Neutrophil (primary cell): ENCODE measurements at regions not wholly inside any gene's neighbourhood (a gene's known extent, or its start where the extent isn't known, plus 50 kb on each side); places are given as distances from the start of the nearest gene placed in this dataset.

ENCODE experiments used
- H3K27ac ChIP-seq: fragments of 200-600 bp; sonication (generic); 2 replicates; pipeline ENCODE4 v1.5.1; 2016; ENCODE audit warnings: mild to moderate bottlenecking, moderate library complexity
- H3K27me3 ChIP-seq: fragments of 200-600 bp; sonication (generic); 2 replicates; pipeline ENCODE4 v1.6.0; 2016; ENCODE audit warnings: mild to moderate bottlenecking
- H3K36me3 ChIP-seq: fragments of 200-600 bp; sonication (generic); 2 replicates; pipeline ENCODE4 v1.5.1; 2017
- H3K4me1 ChIP-seq, 2 experiments: fragments of 200-600 bp in 1 of 2; sonication (generic) in 1 of 2; 1 replicate in 1 of 2; 2 replicates in 1 of 2; pipeline versions ENCODE4 v1.5.1 to v1.6.1; 2013 to 2016; ENCODE audit warnings: low read depth in 1 of 2, low read length in 1 of 2, mild to moderate bottlenecking in 1 of 2, moderate library complexity in 1 of 2; ENCODE audit not compliant: control insufficient read depth in 1 of 2, insufficient read depth in 1 of 2
- H3K4me3 ChIP-seq, 2 experiments: fragments of 200-600 bp in 1 of 2; sonication (generic) in 1 of 2; 1 replicate in 1 of 2; 2 replicates in 1 of 2; pipeline ENCODE4 v1.5.1; 2013 to 2016; ENCODE audit warnings: low read depth in 1 of 2, low read length in 1 of 2, mild to moderate bottlenecking in 1 of 2, moderate library complexity in 1 of 2
- H3K9me3 ChIP-seq: fragments of 200-600 bp; sonication (generic); 2 replicates; pipeline ENCODE4 v1.5.1; 2016
- TF ChIP-seq, protein P1 (sequence below): fragments of 200-600 bp; sonication (generic); IDR thresholded peaks from 2 replicates; pipeline ENCODE4 v1.5.1; 2016; ENCODE audit warnings: antibody characterized with exemption

DNA sequence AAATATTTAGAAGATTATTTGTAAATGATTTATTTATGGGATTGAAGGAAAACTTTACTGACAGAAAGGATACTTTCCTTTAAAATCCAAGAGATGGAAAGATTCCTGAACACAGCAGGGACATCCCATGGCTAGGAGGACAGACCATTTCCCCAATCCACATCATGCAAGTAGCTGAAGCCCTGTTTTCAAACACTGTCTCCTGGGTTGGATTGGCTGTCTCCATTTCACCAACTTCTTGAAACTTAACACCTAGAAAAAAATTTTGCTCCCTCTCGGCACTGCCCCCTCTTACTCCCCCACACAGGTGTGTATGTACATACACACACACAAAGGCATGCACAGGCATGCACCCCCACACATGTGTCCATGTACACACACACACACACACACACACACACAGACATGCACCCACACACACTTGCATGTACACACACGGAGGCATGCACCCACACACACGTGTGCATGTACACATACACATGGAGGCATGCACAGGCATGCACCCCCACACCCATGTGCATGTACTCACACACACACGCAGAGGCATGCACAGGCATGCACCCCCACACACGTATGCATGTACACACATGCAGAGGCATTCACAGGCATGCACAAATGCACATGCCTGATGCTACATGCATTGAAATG lies 320.0 kb downstream of the CHRM3 start:
- no peaks in the 10 kb centered on the region for H3K36me3 ChIP-seq
- no peak overlapping the region for H3K4me3 ChIP-seq
- TF ChIP-seq, protein P1, sequence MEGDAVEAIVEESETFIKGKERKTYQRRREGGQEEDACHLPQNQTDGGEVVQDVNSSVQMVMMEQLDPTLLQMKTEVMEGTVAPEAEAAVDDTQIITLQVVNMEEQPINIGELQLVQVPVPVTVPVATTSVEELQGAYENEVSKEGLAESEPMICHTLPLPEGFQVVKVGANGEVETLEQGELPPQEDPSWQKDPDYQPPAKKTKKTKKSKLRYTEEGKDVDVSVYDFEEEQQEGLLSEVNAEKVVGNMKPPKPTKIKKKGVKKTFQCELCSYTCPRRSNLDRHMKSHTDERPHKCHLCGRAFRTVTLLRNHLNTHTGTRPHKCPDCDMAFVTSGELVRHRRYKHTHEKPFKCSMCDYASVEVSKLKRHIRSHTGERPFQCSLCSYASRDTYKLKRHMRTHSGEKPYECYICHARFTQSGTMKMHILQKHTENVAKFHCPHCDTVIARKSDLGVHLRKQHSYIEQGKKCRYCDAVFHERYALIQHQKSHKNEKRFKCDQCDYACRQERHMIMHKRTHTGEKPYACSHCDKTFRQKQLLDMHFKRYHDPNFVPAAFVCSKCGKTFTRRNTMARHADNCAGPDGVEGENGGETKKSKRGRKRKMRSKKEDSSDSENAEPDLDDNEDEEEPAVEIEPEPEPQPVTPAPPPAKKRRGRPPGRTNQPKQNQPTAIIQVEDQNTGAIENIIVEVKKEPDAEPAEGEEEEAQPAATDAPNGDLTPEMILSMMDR, result no peak
- no peaks in the 10 kb centered on the region for H3K27me3 ChIP-seq
- H3K9me3 ChIP-seq, result no peaks in the 10 kb centered on the region
- no peak overlapping the region for H3K27ac ChIP-seq
- no peaks in the 10 kb centered on the region for H3K4me1 ChIP-seq

DNA sequence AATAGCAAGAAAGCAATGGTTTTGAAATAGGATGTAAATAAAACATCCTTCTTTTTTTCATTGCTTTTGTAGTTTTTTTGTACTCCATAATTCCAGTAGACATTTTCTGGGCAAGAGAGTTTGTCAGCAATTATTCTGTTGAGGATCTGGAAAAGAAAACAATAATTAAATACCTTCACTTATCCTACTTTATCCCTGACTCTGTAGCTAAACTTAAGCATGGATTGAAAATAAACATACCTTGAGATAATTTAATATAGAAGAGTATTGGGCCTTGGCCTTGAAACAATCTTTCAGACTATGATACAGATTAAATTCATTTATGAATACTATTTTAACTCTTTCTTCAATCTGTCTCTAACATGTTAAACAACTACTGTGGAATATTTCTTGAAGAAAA lies 321.2 kb downstream of the CHRM3 start:
- no peaks in the 10 kb centered on the region for H3K36me3 ChIP-seq
- no peak overlapping the region for H3K4me3 ChIP-seq
- H3K4me1 ChIP-seq, result no peaks in the 10 kb centered on the region
- H3K27ac ChIP-seq, result no peak overlapping the region
- H3K9me3 ChIP-seq, result no peaks in the 10 kb centered on the region
- TF ChIP-seq, protein P1, result no peak
- H3K27me3 ChIP-seq, result no peaks in the 10 kb centered on the region

DNA sequence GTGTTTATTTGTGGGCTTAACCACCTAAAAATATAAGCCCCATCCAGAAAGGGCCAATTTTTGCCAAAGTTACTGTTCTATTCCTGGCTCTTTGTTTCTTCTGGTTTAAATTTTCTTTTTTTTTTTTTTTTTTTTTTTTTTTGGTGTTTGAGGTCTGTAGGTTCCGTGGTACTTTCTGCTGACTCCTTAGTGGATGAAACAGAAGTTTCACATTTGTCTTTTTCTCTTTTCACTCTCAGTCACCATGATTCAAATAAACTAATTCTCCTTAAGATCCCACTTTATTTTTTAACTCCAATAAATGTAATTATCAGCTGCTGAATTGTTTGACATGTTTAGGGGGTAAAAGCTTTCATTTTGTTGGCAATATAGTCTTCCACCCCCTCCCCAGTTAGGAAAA lies 322.3 kb downstream of the CHRM3 start:
- TF ChIP-seq, protein P1, result no peak
- Histone ChIP-seq H3K27ac (no peak overlapping the region), H3K4me1 (no peaks in the 10 kb centered on the region), H3K9me3 (no peaks in the 10 kb centered on the region), H3K4me3 (no peak overlapping the region), H3K27me3 (no peaks in the 10 kb centered on the region), H3K36me3 (no peaks in the 10 kb centered on the region)

DNA sequence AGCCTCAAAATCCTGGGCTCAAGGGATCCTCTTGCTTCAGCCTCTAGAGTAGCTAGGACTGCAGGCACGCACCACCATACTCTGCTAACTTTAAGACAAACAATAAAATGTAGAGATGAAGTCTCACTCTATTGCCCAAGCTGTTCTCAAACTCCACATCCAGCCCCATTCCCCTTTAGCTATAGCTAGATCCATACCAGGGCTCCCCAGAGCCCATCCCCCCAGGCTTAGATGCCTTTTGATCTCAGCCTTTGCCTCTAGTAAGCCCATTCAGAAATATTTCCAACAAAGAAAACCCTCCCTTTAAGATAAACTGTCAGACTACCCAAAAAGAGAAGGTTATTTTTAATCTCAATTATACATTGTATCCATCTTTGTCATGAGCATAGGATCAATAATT lies 325.4 kb downstream of the CHRM3 start:
- no peaks in the 10 kb centered on the region for H3K36me3 ChIP-seq
- H3K27ac ChIP-seq, result no peak overlapping the region
- no peaks in the 10 kb centered on the region for H3K27me3 ChIP-seq
- no peaks in the 10 kb centered on the region for H3K9me3 ChIP-seq
- no peaks in the 10 kb centered on the region for H3K4me1 ChIP-seq
- TF ChIP-seq, protein P1, result no peak
- no peak overlapping the region for H3K4me3 ChIP-seq

DNA sequence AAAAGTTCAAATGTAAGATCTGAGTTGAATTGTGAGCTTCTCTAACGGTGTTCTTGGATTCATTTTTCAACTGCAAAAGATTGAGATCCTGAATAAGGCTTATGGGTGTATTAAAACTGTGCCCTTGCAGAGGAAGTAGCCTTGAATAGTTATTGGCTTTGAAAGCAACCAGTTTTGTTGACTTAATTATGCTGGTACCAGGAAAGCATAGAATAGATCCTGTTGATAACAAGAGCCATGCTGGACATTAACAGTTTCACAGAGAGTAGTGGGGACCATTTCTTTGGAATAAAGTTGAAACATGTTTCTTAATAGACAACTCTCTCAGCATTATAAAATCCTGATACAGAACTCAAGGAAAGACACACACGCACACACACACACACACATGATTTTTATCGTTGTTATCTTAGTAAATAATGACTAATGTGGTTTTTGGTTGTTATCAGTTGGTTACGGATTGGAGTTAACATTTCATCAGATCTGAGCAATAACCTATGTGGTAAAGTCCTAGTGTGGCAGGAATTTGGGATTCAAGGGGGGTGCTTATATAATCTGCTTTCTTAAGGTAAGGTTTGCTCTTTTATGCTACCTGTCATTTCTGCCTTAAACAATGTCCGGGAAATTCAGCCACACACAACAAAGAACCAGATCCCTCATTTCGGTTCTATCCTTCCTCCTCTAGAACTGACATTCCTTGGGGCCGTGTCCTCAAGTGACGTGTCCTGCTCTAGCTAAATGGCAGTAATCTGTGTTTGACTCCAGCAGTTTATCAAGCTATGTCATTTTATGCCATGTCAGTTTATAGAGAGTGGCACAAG lies 330.9 kb downstream of the CHRM3 start:
- Histone ChIP-seq H3K27ac (no peak overlapping the region), H3K4me1 (peaks cover 16 to 22% of the 10 kb centered on the region in 2 experiments), H3K36me3 (no peaks in the 10 kb centered on the region), H3K4me3 (no peak overlapping the region), H3K27me3 (peaks cover 15% of the 10 kb centered on the region), H3K9me3 (no peaks in the 10 kb centered on the region)
- TF ChIP-seq, protein P1, result no peak
